Peyer's patch (tissue), 4 donors: ENCODE measurements at regions not wholly inside any gene's neighbourhood (a gene's known extent, or its start where the extent isn't known, plus 50 kb on each side); places are given as distances from the start of the nearest gene placed in this dataset.
"Not testable (repeated sequence)": the region's sequence is repeated elsewhere in the genome, so short reads cannot be mapped to it uniquely, and the experiment has no call there.

Experiments used
- DNase-seq, 3 donors: peaks; one replicate each; pipeline ENCODE4 v3.0.0-alpha.2; 2017 to 2019
- H3K27ac ChIP-seq, 4 donors: fragments of 200-600 bp; sonication (generic); one replicate each; pipeline ENCODE4 v1.5.1; 2016 to 2019
- H3K27me3 ChIP-seq, 2 donors: fragments of 200-600 bp; sonication (generic); one replicate each; pipeline ENCODE4 v1.5.1; 2019
- H3K36me3 ChIP-seq, 3 donors: fragments of 200-600 bp; sonication (generic); one replicate each; pipeline ENCODE4 v1.5.1; 2016 to 2019
- H3K4me1 ChIP-seq, 4 donors: fragments of 200-600 bp; sonication (generic); one replicate each; pipeline ENCODE4 v1.5.1; 2016 to 2019
- H3K4me3 ChIP-seq, 4 donors: fragments of 200-600 bp; sonication (generic); 1 replicate in 3 of 4; 2 replicates in 1 of 4; pipeline ENCODE4 v1.5.1; 2016 to 2019; ENCODE audit warnings: mild to moderate bottlenecking in 1 of 4
- H3K9me3 ChIP-seq, 4 donors: fragments of 200-600 bp; sonication (generic); one replicate each; pipeline ENCODE4 v1.5.1; 2016 to 2019; ENCODE audit warnings: mild to moderate bottlenecking in 1 of 4
- CTCF ChIP-seq, 6 experiments: fragments of 450-650 bp in 4 of 6; fragments of 200-600 bp in 2 of 6; sonication (generic) in 1 of 6; IDR thresholded peaks; one replicate each; pipeline ENCODE4 v1.5.1; 2017 to 2019; ENCODE audit warnings: antibody characterized with exemption in 6 of 6, mild to moderate bottlenecking in 3 of 6, moderate library complexity in 1 of 6
- POLR2A ChIP-seq, 2 donors: fragments of 450-650 bp; IDR thresholded peaks; one replicate each; pipeline ENCODE4 v1.5.1; 2017; ENCODE audit warnings: antibody characterized with exemption in 2 of 2, mild to moderate bottlenecking in 2 of 2, moderate library complexity in 2 of 2

GRCh38 chr10:34957531-34957930 lies 132.6 kb downstream of the CUL2 start:
- DNase-seq: no peak
- TF ChIP-seq CTCF (IDR thresholded peaks at IDR 0.05) (no peak), POLR2A (IDR thresholded peaks at IDR 0.05) (no peak)
- Histone ChIP-seq H3K4me1 (no peaks in the 10 kb centered on the region), H3K27ac (no peak overlapping the region), H3K36me3 (no peaks in the 10 kb centered on the region), H3K9me3 (no peaks in the 10 kb centered on the region), H3K4me3 (no peak overlapping the region), H3K27me3 (no peaks in the 10 kb centered on the region)

- no peak for TF ChIP-seq POLR2A (IDR thresholded peaks at IDR 0.05)
- no peak for TF ChIP-seq CTCF (IDR thresholded peaks at IDR 0.05)
- Histone ChIP-seq H3K27me3 (no peaks in the 10 kb centered on the region), H3K4me3 (no peak overlapping the region), H3K27ac (no peak overlapping the region), H3K9me3 (no peaks in the 10 kb centered on the region), H3K4me1 (no peaks in the 10 kb centered on the region), H3K36me3 (no peaks in the 10 kb centered on the region)
- DNase-seq: no peak
Observed at GRCh38 chr10:34956756-34957155, 133.4 kb downstream of the CUL2 start.

GRCh38 chr10:34955391-34955790 lies 134.8 kb downstream of the CUL2 start:
- DNase-seq: no peak
- TF ChIP-seq POLR2A (IDR thresholded peaks at IDR 0.05) (no peak), CTCF (IDR thresholded peaks at IDR 0.05) (no peak)
- no peak overlapping the region for H3K27ac ChIP-seq
- H3K27me3 ChIP-seq: no peaks in the 10 kb centered on the region
- H3K4me3 ChIP-seq: no peak overlapping the region
- no peaks in the 10 kb centered on the region for H3K9me3 ChIP-seq
- no peaks in the 10 kb centered on the region for H3K36me3 ChIP-seq
- no peaks in the 10 kb centered on the region for H3K4me1 ChIP-seq

GRCh38 chr10:34954142-34954541 lies 136.0 kb downstream of the CUL2 start:
- Histone ChIP-seq H3K4me1 (no peaks in the 10 kb centered on the region), H3K27me3 (no peaks in the 10 kb centered on the region), H3K4me3 (no peak overlapping the region), H3K27ac (no peak overlapping the region), H3K36me3 (no peaks in the 10 kb centered on the region), H3K9me3 (no peaks in the 10 kb centered on the region)
- DNase-seq: peak in 2 of 3 donors; percentile 50 to 59
- TF ChIP-seq CTCF (IDR thresholded peaks at IDR 0.05) (no peak), POLR2A (IDR thresholded peaks at IDR 0.05) (no peak)

- not testable (repeated sequence) for DNase-seq, H3K27ac ChIP-seq, H3K4me3 ChIP-seq, H3K36me3 ChIP-seq, H3K9me3 ChIP-seq, H3K27me3 ChIP-seq, H3K4me1 ChIP-seq
Observed at GRCh38 chr10:34951263-34951887, 136.3 kb upstream of the PARD3 start.

GRCh38 chr10:34945951-34946522 lies 130.9 kb upstream of the PARD3 start:
- H3K4me3 ChIP-seq, H3K36me3 ChIP-seq, DNase-seq, H3K27me3 ChIP-seq, H3K9me3 ChIP-seq, H3K27ac ChIP-seq, H3K4me1 ChIP-seq: not testable (repeated sequence)
